Sigmoid colon (tissue), 6 donors: ENCODE measurements at regions not wholly inside any gene's neighbourhood (a gene's known extent, or its start where the extent isn't known, plus 50 kb on each side); places are given as distances from the start of the nearest gene placed in this dataset.

Experiments used
- DNase-seq: peaks from one replicate; pipeline ENCODE4 v3.0.0-alpha.2; 2019
- H3K27ac ChIP-seq, 4 donors: fragments of 200-600 bp; sonication (generic); one replicate each; pipeline ENCODE4 v1.5.1; 2016 to 2019; ENCODE audit warnings: mild to moderate bottlenecking in 1 of 4
- H3K27me3 ChIP-seq, 3 donors: fragments of 200-600 bp; sonication (generic); one replicate each; pipeline ENCODE4 v1.5.1; 2019; ENCODE audit warnings: mild to moderate bottlenecking in 1 of 3
- H3K36me3 ChIP-seq, 4 donors: fragments of 200-600 bp; sonication (generic); one replicate each; pipeline ENCODE4 v1.5.1; 2016 to 2019
- H3K4me1 ChIP-seq, 4 donors: fragments of 200-600 bp; sonication (generic); one replicate each; pipeline ENCODE4 v1.5.1; 2017 to 2019
- H3K4me3 ChIP-seq, 4 donors: fragments of 200-600 bp; sonication (generic); one replicate each; pipeline ENCODE4 v1.5.1; 2017 to 2019; ENCODE audit warnings: mild to moderate bottlenecking in 2 of 4, moderate library complexity in 1 of 4
- H3K9me3 ChIP-seq, 4 donors: fragments of 200-600 bp in 3 of 4; sonication (generic) in 3 of 4; one replicate each; pipeline versions ENCODE4 v1.5.1 to v1.6.1; 2013 to 2019
- CTCF ChIP-seq, 4 experiments: fragments of 450-650 bp in 3 of 4; fragments of 200-600 bp in 1 of 4; IDR thresholded peaks; one replicate each; pipeline ENCODE4 v1.5.1; 2016 to 2019; ENCODE audit warnings: antibody characterized with exemption in 4 of 4, mild to moderate bottlenecking in 3 of 4, moderate library complexity in 2 of 4
- EP300 ChIP-seq, 4 donors: sonication (generic); formaldehyde crosslinking; IDR thresholded peaks; one replicate each; pipeline ENCODE4 v1.6.1; 2017; ENCODE audit warnings: antibody characterized with exemption in 4 of 4
- POLR2A ChIP-seq, 2 donors: fragments of 450-650 bp; IDR thresholded peaks; one replicate each; pipeline ENCODE4 v1.6.1; 2016; ENCODE audit warnings: antibody characterized with exemption in 2 of 2, mild to moderate bottlenecking in 2 of 2, moderate library complexity in 2 of 2
- POLR2AphosphoS5 ChIP-seq, 4 donors: sonication (generic); formaldehyde crosslinking; IDR thresholded peaks; one replicate each; pipeline ENCODE4 v1.6.1; 2017; ENCODE audit warnings: antibody characterized with exemption in 4 of 4
- WGBS, 2 donors: extraction: QIAGEN DNeasy Blood & Tissue Kit; methylation state at CpG; one replicate each; pipeline ENCODE4 v1.1.7; 2013; 5-methylcytosine and 5-hydroxymethylcytosine counted together
- intact Hi-C: fragments of 100-400 bp; cut with DNase I; formaldehyde crosslinking; loops from one replicate; pipeline ENCODE4 v1.15.1; 2023
- donor health status: healthy with polysubstance abuse.
- donor health status: healthy.

- H3K4me1 ChIP-seq, result no peaks in the 10 kb centered on the region
- H3K27me3 ChIP-seq, result no peaks in the 10 kb centered on the region
- no peak overlapping the region for H3K27ac ChIP-seq
- no peaks in the 10 kb centered on the region for H3K36me3 ChIP-seq
- no peak for TF ChIP-seq POLR2A (IDR thresholded peaks at IDR 0.05)
- no peak for TF ChIP-seq EP300 (IDR thresholded peaks at IDR 0.05)
- no peak for TF ChIP-seq CTCF (IDR thresholded peaks at IDR 0.05)
- TF ChIP-seq POLR2AphosphoS5 (IDR thresholded peaks at IDR 0.05), result no peak
- intact Hi-C loops, result no loop called here
- peak; percentile 8 for DNase-seq
- no peak overlapping the region for H3K4me3 ChIP-seq
- H3K9me3 ChIP-seq, result peaks cover 0 to 5% (median 0%) of the 10 kb centered on the region in 4 donors
- WGBS, 2 donors, result 90% methylated on average over 6 of the region's 6 CpGs
These were observed 548.5 kb downstream of the TCERG1L start for GRCh38 chr10:130763071-130763470.

DNA sequence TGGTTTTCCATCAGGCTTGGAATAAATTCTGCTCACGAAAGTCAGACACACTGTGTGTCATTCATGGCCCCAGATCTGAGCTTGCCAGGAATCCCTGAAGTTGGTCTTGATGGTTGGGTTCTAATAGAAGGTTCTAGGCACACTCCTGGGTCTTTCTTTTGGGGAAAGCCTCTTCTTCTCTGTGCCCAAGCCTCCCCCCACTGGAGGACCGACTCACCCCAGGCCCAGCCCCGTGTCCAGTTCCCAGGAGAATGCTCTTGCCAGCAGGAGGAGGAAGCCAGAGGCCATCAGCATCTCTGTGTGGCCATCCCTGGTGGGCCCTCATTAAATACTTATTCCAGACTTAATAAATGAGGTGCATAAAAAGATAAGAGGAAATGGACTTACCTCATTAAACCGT, 548.0 kb downstream of the TCERG1L start:
- H3K36me3 ChIP-seq, result no peaks in the 10 kb centered on the region
- DNase-seq, result peak; percentile 7
- no peak overlapping the region for H3K4me3 ChIP-seq
- no peaks in the 10 kb centered on the region for H3K4me1 ChIP-seq
- intact Hi-C loops, result no loop called here
- WGBS, 2 donors, result 59 to 71% methylated on average over 4 of the region's 4 CpGs
- no peaks in the 10 kb centered on the region for H3K27me3 ChIP-seq
- H3K9me3 ChIP-seq, result peaks cover 0 to 5% (median 0%) of the 10 kb centered on the region in 4 donors
- no peak overlapping the region for H3K27ac ChIP-seq
- TF ChIP-seq CTCF (IDR thresholded peaks at IDR 0.05) (no peak), POLR2A (IDR thresholded peaks at IDR 0.05) (no peak), POLR2AphosphoS5 (IDR thresholded peaks at IDR 0.05) (no peak), EP300 (IDR thresholded peaks at IDR 0.05) (no peak)

DNA sequence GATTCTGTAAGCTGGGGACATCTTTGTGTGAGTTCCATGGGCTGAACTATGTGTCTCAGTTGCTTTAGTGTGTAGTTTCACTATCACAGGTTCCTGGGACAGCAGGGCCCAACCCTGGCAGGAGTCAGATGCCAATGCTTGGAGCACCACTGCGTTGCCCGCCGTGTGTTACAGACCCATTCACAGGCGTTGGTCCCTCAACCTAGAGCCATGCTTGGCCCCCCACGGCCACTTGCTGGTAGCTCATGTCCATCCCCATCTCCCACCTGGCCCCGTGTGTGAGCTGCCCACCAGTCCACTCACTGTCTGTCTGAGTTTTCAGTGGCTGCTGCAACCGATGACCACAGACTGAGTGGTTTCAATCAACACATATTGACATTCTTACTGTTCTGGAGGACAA, 546.9 kb downstream of the TCERG1L start:
- no peak for TF ChIP-seq POLR2AphosphoS5 (IDR thresholded peaks at IDR 0.05)
- no peak for TF ChIP-seq POLR2A (IDR thresholded peaks at IDR 0.05)
- no peak for TF ChIP-seq EP300 (IDR thresholded peaks at IDR 0.05)
- TF ChIP-seq CTCF (IDR thresholded peaks at IDR 0.05), result no peak
- peak; percentile 29 for DNase-seq
- Histone ChIP-seq H3K4me3 (no peak overlapping the region), H3K27ac (no peak overlapping the region), H3K36me3 (no peaks in the 10 kb centered on the region), H3K27me3 (no peaks in the 10 kb centered on the region), H3K4me1 (no peaks in the 10 kb centered on the region), H3K9me3 (peaks cover 0 to 5% (median 0%) of the 10 kb centered on the region in 4 donors)
- intact Hi-C loops, result no loop called here
- whole genome bisulfite sequencing, 2 donors, result 86 to 91% methylated on average over 7 of the region's 7 CpGs

DNA sequence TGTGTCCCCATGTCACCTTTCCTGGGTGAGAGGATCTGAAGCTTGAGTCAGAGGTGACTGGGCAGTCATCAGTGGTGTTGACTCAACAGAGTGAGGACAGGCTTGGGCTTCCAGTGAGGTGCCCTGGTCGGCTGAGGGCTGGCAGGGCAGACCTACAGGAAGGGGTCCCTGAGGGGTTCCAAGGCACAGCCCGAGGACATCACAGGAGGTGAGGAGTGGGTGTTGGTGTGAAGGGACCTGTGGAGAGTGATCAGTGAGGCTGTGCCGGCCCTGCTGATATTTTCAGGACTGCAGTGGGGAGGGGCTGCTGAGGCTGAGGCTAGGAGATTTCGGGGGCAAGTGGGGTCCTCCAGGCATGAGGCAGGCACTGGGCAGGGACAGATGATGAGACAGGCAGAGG, 545.5 kb downstream of the TCERG1L start:
- DNase-seq, result peak; percentile 64
- H3K9me3 ChIP-seq, result peaks cover 0 to 5% (median 0%) of the 10 kb centered on the region in 4 donors
- TF ChIP-seq CTCF (IDR thresholded peaks at IDR 0.05), result no peak
- no peak for TF ChIP-seq POLR2A (IDR thresholded peaks at IDR 0.05)
- TF ChIP-seq POLR2AphosphoS5 (IDR thresholded peaks at IDR 0.05), result no peak
- TF ChIP-seq EP300 (IDR thresholded peaks at IDR 0.05), result no peak
- no peak overlapping the region for H3K27ac ChIP-seq
- H3K36me3 ChIP-seq, result no peaks in the 10 kb centered on the region
- whole genome bisulfite sequencing, 2 donors, result 66 to 82% methylated on average over 4 of the region's 4 CpGs
- intact Hi-C loops, result no loop called here
- no peaks in the 10 kb centered on the region for H3K27me3 ChIP-seq
- H3K4me1 ChIP-seq, result no peaks in the 10 kb centered on the region
- no peak overlapping the region for H3K4me3 ChIP-seq

DNA sequence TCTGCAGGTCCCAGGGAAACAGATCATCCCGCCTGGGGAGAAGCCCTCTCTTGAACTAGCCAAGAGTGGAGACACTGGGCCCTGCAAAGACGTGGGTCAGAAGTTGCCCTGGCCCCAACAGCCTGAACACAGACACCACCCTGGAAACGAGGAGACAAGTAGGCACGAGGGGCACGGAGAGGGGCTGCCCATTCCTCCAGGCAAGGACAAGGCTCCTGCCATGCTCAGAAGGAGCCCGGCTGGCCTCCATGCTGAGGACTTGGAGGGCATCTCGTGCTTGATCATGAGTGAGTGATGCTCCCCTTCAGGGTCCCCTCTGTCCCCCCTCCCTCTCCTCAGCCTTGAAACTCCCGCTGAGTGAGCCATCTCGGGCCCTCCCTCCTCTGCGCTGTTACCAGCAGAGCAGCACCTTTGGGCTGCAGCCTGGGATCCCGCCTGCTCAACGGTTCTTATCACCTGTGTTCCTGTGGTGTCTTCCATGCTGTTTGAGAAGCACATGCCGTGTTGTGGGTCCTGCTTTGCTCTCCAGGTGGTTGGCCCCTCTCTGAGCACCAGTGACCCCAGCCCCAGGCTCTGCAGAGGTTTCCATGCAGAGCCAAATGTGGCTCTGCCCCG, 544.3 kb downstream of the TCERG1L start:
- H3K27me3 ChIP-seq, result peaks cover 0 to 6% (median 0%) of the 10 kb centered on the region in 3 donors
- DNase-seq, result peak; percentile 54
- no peaks in the 10 kb centered on the region for H3K36me3 ChIP-seq
- TF ChIP-seq POLR2A (IDR thresholded peaks at IDR 0.05) (no peak), CTCF (IDR thresholded peaks at IDR 0.05) (no peak), EP300 (IDR thresholded peaks at IDR 0.05) (no peak), POLR2AphosphoS5 (IDR thresholded peaks at IDR 0.05) (no peak)
- WGBS, 2 donors, result 77 to 85% methylated on average over 14 of the region's 14 CpGs
- intact Hi-C loops, result no loop called here
- no peak overlapping the region for H3K4me3 ChIP-seq
- no peaks in the 10 kb centered on the region for H3K4me1 ChIP-seq
- no peak overlapping the region for H3K27ac ChIP-seq
- peaks cover 0 to 5% (median 0%) of the 10 kb centered on the region in 4 donors for H3K9me3 ChIP-seq
